H1 (cell line): ENCODE measurements at regions not wholly inside any gene's neighbourhood (a gene's known extent, or its start where the extent isn't known, plus 50 kb on each side); places are given as distances from the start of the nearest gene placed in this dataset.

Source experiments
- CTCF ChIA-PET: fragments of 300-600 bp; sonication (Branson Sonifier 250); formaldehyde crosslinking; loops from one replicate; lab custom pipeline; 2021; ENCODE audit not compliant: partially characterized antibody; lab: Charles Lee
- POLR2A ChIA-PET: fragments of 300-600 bp; sonication (Branson Sonifier 250); formaldehyde crosslinking; loops from one replicate; lab custom pipeline; 2021; ENCODE audit warnings: inconsistent platforms; ENCODE audit not compliant: partially characterized antibody; lab: Charles Lee
- DNase-seq, 2 experiments: peaks; one replicate each; pipeline versions ENCODE4 v3.0.0 to v3.0.0-alpha.2; 2010 to 2022; ENCODE audit warnings: low spot score in 2 of 2, low read depth in 1 of 2, mixed read lengths in 1 of 2
- FAIRE-seq: peaks from 2 replicates; lab custom pipeline; 2011; peaks lifted over from hg19 to GRCh38; lab: Jason Lieb, UNC
- H2AFZ ChIP-seq: 2 replicates; pipeline ENCODE4 v1.8.1; 2012; ENCODE audit warnings: low read length, inconsistent platforms
- H2AK5ac ChIP-seq: 2 replicates; pipeline ENCODE4 v1.6.1; 2013; ENCODE audit warnings: low read depth, low read length
- H2BK120ac ChIP-seq: replicated peaks from 2 replicates; pipeline ENCODE3; 2013; ENCODE audit warnings: low read depth, low read length, inconsistent platforms
- H2BK12ac ChIP-seq: 2 replicates; pipeline ENCODE4 v1.6.1; 2013; ENCODE audit warnings: low read depth, low read length
- H2BK15ac ChIP-seq: 2 replicates; pipeline ENCODE4 v1.6.1; 2013; ENCODE audit warnings: low read length
- H2BK20ac ChIP-seq: 2 replicates; pipeline ENCODE4 v1.6.1; 2013; ENCODE audit warnings: low read length
- H2BK5ac ChIP-seq: 2 replicates; pipeline ENCODE4 v1.6.1; 2013; ENCODE audit warnings: low read depth, low read length
- H3K14ac ChIP-seq: 2 replicates; pipeline ENCODE4 v1.6.1; 2013; ENCODE audit warnings: inconsistent platforms; ENCODE audit not compliant: insufficient read length
- H3K18ac ChIP-seq: 2 replicates; pipeline ENCODE4 v1.6.1; 2013; ENCODE audit warnings: low read length; ENCODE audit errors: extremely low read depth
- H3K23ac ChIP-seq: 2 replicates; pipeline ENCODE4 v1.6.1; 2013; ENCODE audit warnings: inconsistent platforms; ENCODE audit not compliant: insufficient read length
- H3K23me2 ChIP-seq: 2 replicates; pipeline ENCODE4 v1.6.1; 2013; ENCODE audit warnings: low read depth, low read length
- H3K27ac ChIP-seq: 2 replicates; pipeline ENCODE4 v1.6.1; 2011; ENCODE audit warnings: low read depth, low read length, inconsistent platforms
- H3K27me3 ChIP-seq, 4 experiments: replicated peaks in 1 of 4; 1 replicate in 1 of 4; 2 replicates in 3 of 4; pipeline versions ENCODE4 v1.6.1 to v1.8.1; 2011 to 2013; ENCODE audit warnings: low read length in 3 of 4, mild to moderate bottlenecking in 3 of 4, inconsistent platforms in 2 of 4, mixed read lengths in 2 of 4, moderate library complexity in 1 of 4; ENCODE audit not compliant: control insufficient read depth in 3 of 4, insufficient read depth in 3 of 4; ENCODE audit errors: extremely low read depth in 1 of 4
- H3K36me3 ChIP-seq, 4 experiments: 2 replicates each; pipeline versions ENCODE4 v1.6.1 to v1.8.1; 2011 to 2013; ENCODE audit warnings: mild to moderate bottlenecking in 4 of 4, low read length in 3 of 4, moderate library complexity in 2 of 4, control low read depth in 1 of 4, inconsistent platforms in 1 of 4; ENCODE audit not compliant: insufficient read depth in 4 of 4, control insufficient read depth in 2 of 4
- H3K4ac ChIP-seq: replicated peaks from 2 replicates; pipeline ENCODE3; 2013; ENCODE audit warnings: low read length, low read depth, mixed read lengths, inconsistent platforms; ENCODE audit not compliant: insufficient read length
- H3K4me1 ChIP-seq, 4 experiments: replicated peaks in 1 of 4; 1 replicate in 1 of 4; 2 replicates in 3 of 4; pipeline versions ENCODE4 v1.6.1 to v1.8.1; 2011 to 2013; ENCODE audit warnings: low read length in 3 of 4, inconsistent platforms in 2 of 4, mixed read lengths in 1 of 4; ENCODE audit not compliant: insufficient read depth in 4 of 4, control insufficient read depth in 3 of 4
- H3K4me2 ChIP-seq, 2 experiments: 2 replicates each; pipeline versions ENCODE4 v1.6.1 to v1.8.1; 2011 to 2013; ENCODE audit warnings: low read depth in 2 of 2, low read length in 2 of 2, control low read depth in 1 of 2, inconsistent platforms in 1 of 2, mild to moderate bottlenecking in 1 of 2; ENCODE audit not compliant: insufficient read depth in 1 of 2
- H3K4me3 ChIP-seq, 4 experiments: fragments of 200-600, 300-600 bp in 1 of 4; sonication (generic), shearing (Covaris generic), sonication (Bioruptor Twin) in 1 of 4; 2 replicates each; pipeline versions ENCODE4 v1.5.1 to v1.8.1; 2011 to 2016; ENCODE audit warnings: low read length in 4 of 4, low read depth in 3 of 4, control low read depth in 2 of 4, inconsistent platforms in 2 of 4, mild to moderate bottlenecking in 2 of 4, mixed read lengths in 1 of 4, moderate library complexity in 1 of 4; ENCODE audit not compliant: insufficient read depth in 2 of 4; ENCODE audit errors: extremely low read depth in 1 of 4
- H3K56ac ChIP-seq: replicated peaks from 2 replicates; pipeline ENCODE3; 2013; ENCODE audit warnings: low read depth, mild to moderate bottlenecking, mixed read lengths, low read length, inconsistent platforms; ENCODE audit not compliant: insufficient read length
- H3K79me1 ChIP-seq: 2 replicates; pipeline ENCODE4 v1.6.1; 2013; ENCODE audit warnings: low read depth, low read length, control low read depth
- H3K79me2 ChIP-seq, 2 experiments: 2 replicates each; pipeline versions ENCODE4 v1.6.1 to v1.8.1; 2012 to 2013; ENCODE audit warnings: low read length in 2 of 2, mild to moderate bottlenecking in 2 of 2, inconsistent platforms in 1 of 2; ENCODE audit not compliant: insufficient read depth in 2 of 2, control insufficient read depth in 1 of 2
- H3K9ac ChIP-seq, 4 experiments: replicated peaks in 1 of 4; 1 replicate in 1 of 4; 2 replicates in 3 of 4; pipeline versions ENCODE4 v1.6.1 to v1.8.1; 2011 to 2013; ENCODE audit warnings: low read depth in 3 of 4, low read length in 3 of 4, control low read depth in 2 of 4, mild to moderate bottlenecking in 2 of 4, moderate library complexity in 2 of 4, inconsistent platforms in 1 of 4; ENCODE audit errors: extremely low read depth in 1 of 4
- H3K9me3 ChIP-seq, 2 experiments: 2 replicates each; pipeline versions ENCODE4 v1.6.1 to v1.8.1; 2012 to 2013; ENCODE audit warnings: mild to moderate bottlenecking in 2 of 2, moderate library complexity in 2 of 2, control low read depth in 1 of 2, inconsistent platforms in 1 of 2, low read depth in 1 of 2, low read length in 1 of 2, mixed read lengths in 1 of 2; ENCODE audit not compliant: insufficient read depth in 2 of 2
- H4K20me1 ChIP-seq, 2 experiments: replicated peaks in 1 of 2; 2 replicates each; pipeline versions ENCODE3 to v1.8.1; 2011 to 2013; ENCODE audit warnings: inconsistent platforms in 2 of 2, low read length in 2 of 2, mild to moderate bottlenecking in 1 of 2; ENCODE audit not compliant: insufficient read depth in 2 of 2, control insufficient read depth in 1 of 2
- H4K5ac ChIP-seq: 2 replicates; pipeline ENCODE4 v1.6.1; 2013; ENCODE audit warnings: low read length, low read depth, mixed read lengths, inconsistent platforms; ENCODE audit not compliant: insufficient read length
- H4K8ac ChIP-seq: 2 replicates; pipeline ENCODE4 v1.8.0; 2013; ENCODE audit warnings: mild to moderate bottlenecking, moderate library complexity, low read length, inconsistent platforms; ENCODE audit not compliant: insufficient read depth; ENCODE audit errors: extremely low read depth
- H4K91ac ChIP-seq: replicated peaks from 2 replicates; pipeline ENCODE3; 2013; ENCODE audit warnings: low read length, mixed read lengths, inconsistent platforms; ENCODE audit not compliant: insufficient read length
- ASH2L ChIP-seq: fragments of 200-600, 300-600 bp; sonication (generic); IDR thresholded peaks from one replicate; pipeline ENCODE4 v1.7.1; 2017; ENCODE audit warnings: low read length
- CBX5 ChIP-seq: fragments of 300-800, 300-1000 bp; sonication (generic); IDR thresholded peaks from 2 replicates; pipeline ENCODE4 v1.7.1; 2016; ENCODE audit warnings: antibody characterized with exemption, low read length, low read depth
- CBX8 ChIP-seq: fragments of 300-800, 300-1000 bp; sonication (generic); IDR thresholded peaks from 2 replicates; pipeline ENCODE4 v1.7.1; 2016; ENCODE audit warnings: low read depth, low read length, borderline replicate concordance
- CEBPB ChIP-seq: IDR thresholded peaks from 2 replicates; pipeline ENCODE4 v1.6.1; 2012; ENCODE audit warnings: low read depth, low read length
- CHD2 ChIP-seq: IDR thresholded peaks from 2 replicates; pipeline ENCODE4 v1.6.1; 2012; ENCODE audit warnings: low read length, improper control_type of control experiment
- EP300 ChIP-seq, 2 experiments: IDR thresholded peaks; 1 replicate in 1 of 2; 2 replicates in 1 of 2; pipeline ENCODE4 v1.6.1; 2011 to 2012; ENCODE audit warnings: low read depth in 2 of 2, low read length in 2 of 2, mild to moderate bottlenecking in 2 of 2, borderline replicate concordance in 1 of 2, inconsistent platforms in 1 of 2, moderate library complexity in 1 of 2
- GABPA ChIP-seq: IDR thresholded peaks from 2 replicates; pipeline ENCODE4 v1.6.1; 2011; ENCODE audit warnings: mild to moderate bottlenecking, low read length, moderate library complexity, borderline replicate concordance; ENCODE audit not compliant: insufficient read depth
- HDAC6 ChIP-seq: IDR thresholded peaks from one replicate; pipeline ENCODE4 v1.7.1; 2012; ENCODE audit warnings: low read depth, mild to moderate bottlenecking, inconsistent platforms, low read length, moderate library complexity
- JUN ChIP-seq: IDR thresholded peaks from 2 replicates; pipeline ENCODE4 v1.6.1; 2011; ENCODE audit warnings: low read depth, mild to moderate bottlenecking, improper control_type of control experiment, low read length
- KDM4A ChIP-seq: IDR thresholded peaks from one replicate; pipeline ENCODE4 v1.7.1; 2012; ENCODE audit warnings: low read depth, mild to moderate bottlenecking, moderate library complexity, low read length, inconsistent platforms; ENCODE audit not compliant: severe bottlenecking
- KDM5A ChIP-seq: fragments of 200-600 bp; IDR thresholded peaks from 2 replicates; pipeline ENCODE4 v1.7.1; 2012; ENCODE audit warnings: mild to moderate bottlenecking, low read length, inconsistent platforms, mixed read lengths
- NANOG ChIP-seq: IDR thresholded peaks from 2 replicates; pipeline ENCODE4 v1.6.1; 2011; ENCODE audit warnings: low read length, low read depth, mild to moderate bottlenecking, inconsistent platforms; ENCODE audit not compliant: insufficient read depth, poor library complexity, severe bottlenecking
- POLR2A ChIP-seq, 2 experiments: IDR thresholded peaks; 1 replicate in 1 of 2; 2 replicates in 1 of 2; pipeline ENCODE4 v1.6.1; 2011; ENCODE audit warnings: low read depth in 2 of 2, low read length in 2 of 2, mild to moderate bottlenecking in 2 of 2; ENCODE audit errors: control extremely low read depth in 1 of 2
- RBBP5 ChIP-seq: IDR thresholded peaks from 2 replicates; pipeline ENCODE4 v1.7.1; 2012; ENCODE audit warnings: low read depth, mild to moderate bottlenecking, inconsistent platforms, low read length, moderate library complexity, borderline replicate concordance
- SRF ChIP-seq: IDR thresholded peaks from 2 replicates; pipeline ENCODE4 v1.6.1; 2011; ENCODE audit warnings: mild to moderate bottlenecking, low read depth, low read length, moderate library complexity
- ZNF274 ChIP-seq: IDR thresholded peaks from 2 replicates; pipeline ENCODE4 v1.7.0; 2012; ENCODE audit warnings: low read length, borderline replicate concordance; ENCODE audit errors: extremely low read depth
- WGBS, 2 experiments: shearing (Covaris generic) in 1 of 2; methylation state at CpG; one replicate each; pipeline versions ENCODE4 v1.1.6 to v1.1.7; 2013 to 2015; ENCODE audit warnings: low lambda C conversion rate in 2 of 2, mixed read lengths in 2 of 2, inconsistent platforms in 1 of 2, low coverage in 1 of 2, missing lambda C conversion rate in 1 of 2; ENCODE audit not compliant: insufficient replicate concordance in 2 of 2, insufficient coverage in 1 of 2, insufficient read length in 1 of 2; ENCODE audit errors: extremely low coverage in 1 of 2, missing lambda C conversion rate in 1 of 2; 5-methylcytosine and 5-hydroxymethylcytosine counted together

GRCh38 chr9:108537756-108538155 is 318.0 kb downstream of the ACTL7B start:
- FAIRE-seq = no peak
- Histone ChIP-seq H3K23me2 (no peaks in the 10 kb centered on the region), H3K18ac (no peak overlapping the region), H2BK120ac (no peak overlapping the region), H3K9me3 (peaks cover 0 to 4% of the 10 kb centered on the region in 2 experiments; a peak in 1 of 4 replicates), H2BK12ac (no peak overlapping the region), H3K4ac (no peak overlapping the region), H3K56ac (no peak overlapping the region), H3K9ac (no peak overlapping the region), H2AFZ (no peak overlapping the region), H4K5ac (no peak overlapping the region), H3K36me3 (no peaks in the 10 kb centered on the region), H2BK20ac (no peak overlapping the region), H2BK15ac (no peak overlapping the region), H2BK5ac (no peak overlapping the region), H4K20me1 (no peaks in the 10 kb centered on the region), H3K27me3 (no peaks in the 10 kb centered on the region), H4K91ac (no peak overlapping the region), H2AK5ac (no peak overlapping the region), H3K4me1 (no peaks in the 10 kb centered on the region), H3K4me3 (no peak overlapping the region), H3K79me1 (no peaks in the 10 kb centered on the region), H3K4me2 (no peak overlapping the region), H3K27ac (no peak overlapping the region), H3K23ac (no peak overlapping the region), H3K14ac (no peak overlapping the region), H4K8ac (no peak overlapping the region), H3K79me2 (no peaks in the 10 kb centered on the region)
- WGBS, 2 experiments = 80% methylated on average over 7 of the region's 7 CpGs; no CpG with 5 or more reads in 1 of the 2 experiments
- CTCF ChIA-PET = interaction anchor here (0.7 to 3.0 kb wide), 4 partner anchors 12 to 139 kb away, joined by 3 to 14 read pairs (median 4); no protein-coding TSS in a partner anchor
- DNase-seq = no peak
- POLR2A ChIA-PET = no interaction called here
- no peak for TF ChIP-seq GABPA
- TF ChIP-seq EP300 (IDR thresholded peaks at IDR 0.05; ENCODE audit: borderline replicate concordance in 1 of 2, low read depth in 2 of 2, low read length in 2 of 2) = no peak
- no peak for TF ChIP-seq CBX8
- TF ChIP-seq SRF = no peak
- TF ChIP-seq POLR2A (IDR thresholded peaks at IDR 0.05; ENCODE audit: control extremely low read depth in 1 of 2, low read depth in 2 of 2, low read length in 2 of 2) = no peak
- no peak for TF ChIP-seq NANOG
- no peak for TF ChIP-seq CBX5
- TF ChIP-seq JUN = no peak
- TF ChIP-seq KDM5A = no peak
- no peak for TF ChIP-seq KDM4A
- no peak for TF ChIP-seq CEBPB
- no peak for TF ChIP-seq CHD2
- no peak for TF ChIP-seq RBBP5
- no peak for TF ChIP-seq ASH2L
- no peak for TF ChIP-seq ZNF274
- TF ChIP-seq HDAC6 = no peak
